HL-60 (cell line): ENCODE measurements at regions not wholly inside any gene's neighbourhood (a gene's known extent, or its start where the extent isn't known, plus 50 kb on each side); places are given as distances from the start of the nearest gene placed in this dataset.

Experiments
- CTCF ChIP-seq: IDR thresholded peaks from one replicate; pipeline ENCODE4 v1.5.1; 2011; ENCODE audit warnings: low read length, control low read depth, inconsistent platforms; ENCODE audit not compliant: insufficient read depth
- GABPA ChIP-seq: IDR thresholded peaks from 2 replicates; pipeline ENCODE4 v1.6.1; 2012; ENCODE audit warnings: low read depth
- POLR2AphosphoS5 ChIP-seq: IDR thresholded peaks from 2 replicates; pipeline ENCODE4 v1.6.1; 2012; ENCODE audit warnings: low read depth
- REST ChIP-seq: IDR thresholded peaks from 2 replicates; pipeline ENCODE4 v1.6.1; 2012; ENCODE audit warnings: low read depth; ENCODE audit not compliant: insufficient replicate concordance
- SPI1 ChIP-seq: IDR thresholded peaks from 2 replicates; pipeline ENCODE4 v1.6.1; 2012; ENCODE audit warnings: low read depth, mild to moderate bottlenecking, borderline replicate concordance

DNA sequence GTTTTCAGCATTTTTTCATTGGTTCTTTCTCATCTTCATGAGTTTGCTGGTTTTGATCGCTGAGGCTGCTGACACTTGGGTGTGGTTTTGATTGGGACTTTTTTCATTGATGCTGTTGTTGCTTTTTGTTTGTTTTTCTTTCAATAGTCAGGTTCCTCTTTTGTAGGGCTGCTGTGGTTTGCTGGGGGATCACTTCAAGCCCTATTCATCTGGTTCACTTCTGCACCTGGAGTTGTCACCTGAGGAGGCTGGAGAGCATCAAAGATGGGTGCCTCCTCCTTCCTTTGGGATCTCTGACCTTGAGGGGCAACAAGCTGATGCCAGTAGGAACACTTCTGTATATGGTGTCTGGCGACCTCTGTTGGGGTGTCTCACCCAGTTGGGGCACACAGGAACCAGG, 1279.9 kb upstream of the TMPRSS15 start:
- no peak for TF ChIP-seq CTCF
- TF ChIP-seq POLR2AphosphoS5 = no peak
- no peak for TF ChIP-seq REST
- no peak for TF ChIP-seq SPI1
- TF ChIP-seq GABPA = no peak
